ENCODE measurements at regions not wholly inside any gene's neighbourhood (a gene's known extent, or its start where the extent isn't known, plus 50 kb on each side); places are given as distances from the start of the nearest gene placed in this dataset.

DNA sequence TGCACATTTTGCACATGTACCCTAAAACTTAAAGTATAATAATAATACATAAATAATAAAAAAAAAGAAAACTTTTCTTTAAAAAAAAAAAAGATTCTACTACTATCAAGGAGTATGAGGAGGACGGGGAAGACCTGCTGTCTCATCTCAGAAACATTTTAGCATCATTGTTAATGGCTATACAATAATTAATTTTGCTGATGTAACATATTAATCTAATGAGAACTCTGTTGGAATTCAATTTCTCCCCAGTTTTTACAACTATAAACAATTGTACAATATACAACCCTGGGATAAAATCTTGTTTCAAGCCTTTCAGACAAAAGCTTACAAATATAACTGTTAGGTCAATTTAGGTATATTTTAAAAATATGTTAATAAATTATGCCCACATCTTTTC, 139.0 kb upstream of the GRIN3A start:
- Histone ChIP-seq H3K27me3 (no peaks in the 10 kb centered on the region), H3K9me3 (replicated peaks in 1 of 3) (no peaks in the 10 kb centered on the region), H3K4me3 (no peak overlapping the region), H3K36me3 (replicated peaks in 1 of 2) (no peaks in the 10 kb centered on the region), H3K4me1 (replicated peaks in 1 of 2) (no peaks in the 10 kb centered on the region), H3K27ac (no peak overlapping the region)
- intact Hi-C loops (cut with DNase I), result no loop called here
- TF ChIP-seq POLR2A (IDR thresholded peaks at IDR 0.05), result no peak
- TF ChIP-seq, protein P1, sequence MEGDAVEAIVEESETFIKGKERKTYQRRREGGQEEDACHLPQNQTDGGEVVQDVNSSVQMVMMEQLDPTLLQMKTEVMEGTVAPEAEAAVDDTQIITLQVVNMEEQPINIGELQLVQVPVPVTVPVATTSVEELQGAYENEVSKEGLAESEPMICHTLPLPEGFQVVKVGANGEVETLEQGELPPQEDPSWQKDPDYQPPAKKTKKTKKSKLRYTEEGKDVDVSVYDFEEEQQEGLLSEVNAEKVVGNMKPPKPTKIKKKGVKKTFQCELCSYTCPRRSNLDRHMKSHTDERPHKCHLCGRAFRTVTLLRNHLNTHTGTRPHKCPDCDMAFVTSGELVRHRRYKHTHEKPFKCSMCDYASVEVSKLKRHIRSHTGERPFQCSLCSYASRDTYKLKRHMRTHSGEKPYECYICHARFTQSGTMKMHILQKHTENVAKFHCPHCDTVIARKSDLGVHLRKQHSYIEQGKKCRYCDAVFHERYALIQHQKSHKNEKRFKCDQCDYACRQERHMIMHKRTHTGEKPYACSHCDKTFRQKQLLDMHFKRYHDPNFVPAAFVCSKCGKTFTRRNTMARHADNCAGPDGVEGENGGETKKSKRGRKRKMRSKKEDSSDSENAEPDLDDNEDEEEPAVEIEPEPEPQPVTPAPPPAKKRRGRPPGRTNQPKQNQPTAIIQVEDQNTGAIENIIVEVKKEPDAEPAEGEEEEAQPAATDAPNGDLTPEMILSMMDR (IDR thresholded peaks at IDR 0.05), result no peak
- WGBS, 4 donors, result 55 to 69% (median 63%) methylated on average over 1 of the region's 1 CpG
- no peak for DNase-seq

DNA sequence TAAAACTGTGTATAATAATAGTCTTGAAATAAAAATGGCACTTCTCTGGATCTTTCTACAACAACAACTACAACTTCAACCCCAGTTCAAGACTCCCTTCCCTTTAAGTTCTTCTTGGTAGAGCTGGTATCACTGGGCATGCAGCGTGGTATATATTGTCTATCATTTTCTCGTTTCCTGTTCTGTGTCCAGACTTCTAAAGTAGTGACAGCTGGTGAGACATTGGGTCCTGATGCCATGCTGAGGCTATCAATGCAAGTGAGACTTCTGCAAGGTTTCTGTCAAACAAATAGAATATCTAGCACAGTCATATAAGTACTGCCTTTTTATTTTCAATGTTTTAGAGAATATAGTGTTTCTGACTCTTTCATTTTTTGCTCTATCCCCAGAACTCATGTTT, 123.0 kb upstream of the GRIN3A start:
- no peak for TF ChIP-seq POLR2A (IDR thresholded peaks at IDR 0.05)
- TF ChIP-seq, protein P1 (IDR thresholded peaks at IDR 0.05), result no peak

GRCh38 chr9:101860920-101861319, 122.5 kb upstream of the GRIN3A start:
- intact Hi-C loops (cut with DNase I), result no loop called here
- H3K27ac ChIP-seq, result no peak overlapping the region
- no peaks in the 10 kb centered on the region for H3K9me3 ChIP-seq (replicated peaks in 1 of 3)
- no peaks in the 10 kb centered on the region for H3K36me3 ChIP-seq (replicated peaks in 1 of 2)
- H3K4me3 ChIP-seq, result no peak overlapping the region
- TF ChIP-seq POLR2A (IDR thresholded peaks at IDR 0.05), result no peak
- TF ChIP-seq, protein P1 (IDR thresholded peaks at IDR 0.05), result no peak
- no peaks in the 10 kb centered on the region for H3K4me1 ChIP-seq (replicated peaks in 1 of 2)
- DNase-seq, result no peak
- no peaks in the 10 kb centered on the region for H3K27me3 ChIP-seq
- 0 to 100% (median 94%) methylated on average over 1 of the region's 1 CpG for WGBS, 4 donors

More for the DNA sequence above, 123.0 kb upstream of the GRIN3A start:
- H3K9me3 ChIP-seq (replicated peaks in 1 of 3), result no peaks in the 10 kb centered on the region
- no peaks in the 10 kb centered on the region for H3K36me3 ChIP-seq (replicated peaks in 1 of 2)
- H3K27ac ChIP-seq, result no peak overlapping the region
- H3K4me1 ChIP-seq (replicated peaks in 1 of 2), result no peaks in the 10 kb centered on the region
- H3K27me3 ChIP-seq, result no peaks in the 10 kb centered on the region
- WGBS, 4 donors, result 60 to 75% (median 65%) methylated on average over 2 of the region's 2 CpGs
- H3K4me3 ChIP-seq, result no peak overlapping the region
- intact Hi-C loops (cut with DNase I), result no loop called here
- DNase-seq, result no peak

DNA sequence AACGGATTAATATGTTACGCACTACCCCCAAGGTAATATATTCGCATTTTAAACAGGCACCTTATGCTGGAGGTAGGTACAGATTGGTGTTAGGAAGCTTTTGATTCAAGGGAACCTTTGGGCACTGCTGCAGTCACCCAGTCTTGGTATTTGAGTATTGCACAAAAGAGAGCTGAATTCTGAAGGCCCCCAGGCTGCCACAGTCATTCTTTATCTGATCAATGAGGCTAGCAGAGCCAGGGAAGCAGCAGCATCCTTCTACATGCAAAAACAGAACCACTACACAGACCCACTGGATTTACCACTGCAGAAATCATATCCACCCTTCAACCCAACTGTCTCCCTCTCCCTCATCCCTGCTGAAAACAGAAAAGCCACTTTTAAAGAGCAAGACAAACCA, 121.2 kb upstream of the GRIN3A start:
- Histone ChIP-seq H3K9me3 (replicated peaks in 1 of 3) (no peaks in the 10 kb centered on the region), H3K4me1 (replicated peaks in 1 of 2) (no peaks in the 10 kb centered on the region), H3K36me3 (replicated peaks in 1 of 2) (no peaks in the 10 kb centered on the region), H3K27ac (no peak overlapping the region), H3K4me3 (no peak overlapping the region), H3K27me3 (no peaks in the 10 kb centered on the region)
- no peak for DNase-seq
- WGBS, 4 donors, result 65 to 72% (median 70%) methylated on average over 3 of the region's 3 CpGs
- intact Hi-C loops (cut with DNase I), result no loop called here
- TF ChIP-seq POLR2A (IDR thresholded peaks at IDR 0.05), result no peak
- TF ChIP-seq, protein P1 (IDR thresholded peaks at IDR 0.05), result no peak
